ENCODE measurements at regions not wholly inside any gene's neighbourhood (a gene's known extent, or its start where the extent isn't known, plus 50 kb on each side); places are given as distances from the start of the nearest gene placed in this dataset.

DNA sequence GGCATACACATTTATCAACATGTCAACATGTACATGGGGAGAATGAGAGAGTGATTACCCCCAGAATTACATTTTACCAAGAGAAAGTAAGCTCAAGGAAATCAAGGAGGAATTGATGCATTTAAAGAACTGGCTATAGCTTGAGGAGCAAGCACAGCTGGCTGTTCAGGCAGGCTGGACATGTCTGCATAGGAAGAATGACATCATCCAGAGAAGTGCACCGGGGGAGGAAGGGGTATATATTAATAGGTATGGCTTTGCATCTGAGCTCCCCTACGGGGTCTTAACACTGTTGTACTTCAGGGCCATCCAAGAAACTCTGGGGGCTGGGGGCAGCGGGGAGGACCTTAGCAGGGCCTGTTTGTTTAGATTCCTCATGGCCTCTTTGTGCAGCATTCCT, 222.4 kb upstream of the VCX start:
- H3K27ac ChIP-seq (ENCODE audit: low read length): no peak overlapping the region
- no peak overlapping the region for H2AFZ ChIP-seq (ENCODE audit: low read depth, low read length)
- H3K9me2 ChIP-seq (ENCODE audit: insufficient read depth, low read length): no peaks in the 10 kb centered on the region
- H3K9ac ChIP-seq (ENCODE audit: low read length): no peak overlapping the region
- no peaks in the 10 kb centered on the region for H3K9me3 ChIP-seq (ENCODE audit: low read length)
- H3K27me3 ChIP-seq (ENCODE audit: insufficient read depth, low read depth, low read length): no peaks in the 10 kb centered on the region
- no peak overlapping the region for H3K4me2 ChIP-seq (ENCODE audit: low read length)
- no peak overlapping the region for H3K4me3 ChIP-seq (ENCODE audit: low read length)
- no peaks in the 10 kb centered on the region for H4K20me1 ChIP-seq (ENCODE audit: insufficient read depth)
- TF ChIP-seq RAD21 (conservative IDR thresholded peaks at IDR 0.05) (no peak), EP300 (conservative IDR thresholded peaks at IDR 0.05; ENCODE audit: poor library complexity, severe bottlenecking) (no peak), MXI1 (conservative IDR thresholded peaks at IDR 0.05; ENCODE audit: poor library complexity, severe bottlenecking) (no peak), POLR2AphosphoS5 (IDR thresholded peaks at IDR 0.05) (no peak)
- TF ChIP-seq, protein P1, sequence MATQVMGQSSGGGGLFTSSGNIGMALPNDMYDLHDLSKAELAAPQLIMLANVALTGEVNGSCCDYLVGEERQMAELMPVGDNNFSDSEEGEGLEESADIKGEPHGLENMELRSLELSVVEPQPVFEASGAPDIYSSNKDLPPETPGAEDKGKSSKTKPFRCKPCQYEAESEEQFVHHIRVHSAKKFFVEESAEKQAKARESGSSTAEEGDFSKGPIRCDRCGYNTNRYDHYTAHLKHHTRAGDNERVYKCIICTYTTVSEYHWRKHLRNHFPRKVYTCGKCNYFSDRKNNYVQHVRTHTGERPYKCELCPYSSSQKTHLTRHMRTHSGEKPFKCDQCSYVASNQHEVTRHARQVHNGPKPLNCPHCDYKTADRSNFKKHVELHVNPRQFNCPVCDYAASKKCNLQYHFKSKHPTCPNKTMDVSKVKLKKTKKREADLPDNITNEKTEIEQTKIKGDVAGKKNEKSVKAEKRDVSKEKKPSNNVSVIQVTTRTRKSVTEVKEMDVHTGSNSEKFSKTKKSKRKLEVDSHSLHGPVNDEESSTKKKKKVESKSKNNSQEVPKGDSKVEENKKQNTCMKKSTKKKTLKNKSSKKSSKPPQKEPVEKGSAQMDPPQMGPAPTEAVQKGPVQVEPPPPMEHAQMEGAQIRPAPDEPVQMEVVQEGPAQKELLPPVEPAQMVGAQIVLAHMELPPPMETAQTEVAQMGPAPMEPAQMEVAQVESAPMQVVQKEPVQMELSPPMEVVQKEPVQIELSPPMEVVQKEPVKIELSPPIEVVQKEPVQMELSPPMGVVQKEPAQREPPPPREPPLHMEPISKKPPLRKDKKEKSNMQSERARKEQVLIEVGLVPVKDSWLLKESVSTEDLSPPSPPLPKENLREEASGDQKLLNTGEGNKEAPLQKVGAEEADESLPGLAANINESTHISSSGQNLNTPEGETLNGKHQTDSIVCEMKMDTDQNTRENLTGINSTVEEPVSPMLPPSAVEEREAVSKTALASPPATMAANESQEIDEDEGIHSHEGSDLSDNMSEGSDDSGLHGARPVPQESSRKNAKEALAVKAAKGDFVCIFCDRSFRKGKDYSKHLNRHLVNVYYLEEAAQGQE (IDR thresholded peaks at IDR 0.05; ENCODE audit: borderline replicate concordance): no peak
- no peaks in the 10 kb centered on the region for H3K36me3 ChIP-seq (ENCODE audit: insufficient read depth, low read length)
- no peaks in the 10 kb centered on the region for H3K79me2 ChIP-seq (replicated peaks; ENCODE audit: insufficient read depth, low read length)
- H3F3A ChIP-seq (ENCODE audit: insufficient read depth, low read length, poor library complexity, severe bottlenecking): no peaks in the 10 kb centered on the region

DNA sequence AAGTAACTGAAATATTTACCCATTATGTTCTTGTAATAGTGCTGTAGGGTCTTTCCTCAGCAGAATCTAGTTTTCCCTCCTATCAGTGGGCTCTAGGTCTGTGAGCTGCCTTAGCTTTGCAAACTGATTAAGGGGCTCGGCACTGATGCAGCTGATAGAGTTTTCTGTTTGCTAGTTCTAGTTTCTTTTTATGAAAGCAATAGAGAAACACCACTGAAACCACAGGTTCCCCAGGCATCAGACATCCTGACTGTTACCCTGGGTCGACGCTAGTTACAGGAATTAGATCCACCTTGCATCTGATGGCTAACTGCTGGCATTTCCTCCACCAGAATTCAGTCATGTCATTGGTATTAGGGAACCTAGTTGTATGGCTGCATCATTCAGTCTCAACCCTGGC, 225.0 kb upstream of the VCX start:
- Histone ChIP-seq H2AFZ (ENCODE audit: low read depth, low read length) (no peak overlapping the region), H3K4me3 (ENCODE audit: low read length) (no peak overlapping the region), H3K9me3 (ENCODE audit: low read length) (no peaks in the 10 kb centered on the region), H3K9me2 (ENCODE audit: insufficient read depth, low read length) (no peaks in the 10 kb centered on the region), H3K36me3 (ENCODE audit: insufficient read depth, low read length) (no peaks in the 10 kb centered on the region), H3K4me2 (ENCODE audit: low read length) (no peak overlapping the region), H3K9ac (ENCODE audit: low read length) (no peak overlapping the region), H4K20me1 (ENCODE audit: insufficient read depth) (no peaks in the 10 kb centered on the region), H3K27me3 (ENCODE audit: insufficient read depth, low read depth, low read length) (no peaks in the 10 kb centered on the region), H3F3A (ENCODE audit: insufficient read depth, low read length, poor library complexity, severe bottlenecking) (no peaks in the 10 kb centered on the region), H3K79me2 (replicated peaks; ENCODE audit: insufficient read depth, low read length) (no peaks in the 10 kb centered on the region), H3K27ac (ENCODE audit: low read length) (no peak overlapping the region)
- TF ChIP-seq, protein P1 (IDR thresholded peaks at IDR 0.05; ENCODE audit: borderline replicate concordance): no peak
- no peak for TF ChIP-seq TAF1 (IDR thresholded peaks at IDR 0.05; ENCODE audit: low read depth)
- TF ChIP-seq POLR2AphosphoS5 (IDR thresholded peaks at IDR 0.05): no peak
- no peak for TF ChIP-seq EP300 (conservative IDR thresholded peaks at IDR 0.05; ENCODE audit: poor library complexity, severe bottlenecking)
- TF ChIP-seq RAD21 (conservative IDR thresholded peaks at IDR 0.05): no peak
- no peak for TF ChIP-seq MXI1 (conservative IDR thresholded peaks at IDR 0.05; ENCODE audit: poor library complexity, severe bottlenecking)
- TF ChIP-seq SMC3 (conservative IDR thresholded peaks at IDR 0.05; ENCODE audit: poor library complexity): no peak

DNA sequence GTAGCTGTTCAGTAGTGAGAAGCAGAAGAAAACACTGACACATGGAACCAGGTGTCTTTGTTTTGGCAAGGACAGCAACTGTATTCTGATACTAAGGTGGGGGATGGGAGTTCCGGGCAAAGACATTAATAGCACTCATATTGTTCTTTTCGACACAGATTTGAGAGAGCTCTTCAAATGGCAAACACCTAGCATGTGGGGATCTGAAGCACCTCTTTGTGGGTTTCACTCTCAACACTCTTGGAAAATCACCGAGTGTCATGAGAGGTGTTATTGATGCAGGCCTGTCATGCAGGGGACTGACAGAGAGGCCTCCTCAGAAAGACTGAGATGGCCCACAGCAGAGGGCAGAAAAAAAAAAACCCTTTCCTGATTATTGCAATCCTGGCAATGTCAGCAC, 228.4 kb upstream of the VCX start:
- no peaks in the 10 kb centered on the region for H3F3A ChIP-seq (ENCODE audit: insufficient read depth, low read length, poor library complexity, severe bottlenecking)
- no peak overlapping the region for H3K4me3 ChIP-seq (ENCODE audit: low read length)
- no peak overlapping the region for H2AFZ ChIP-seq (ENCODE audit: low read depth, low read length)
- no peak overlapping the region for H3K27ac ChIP-seq (ENCODE audit: low read length)
- H3K9ac ChIP-seq (ENCODE audit: low read length): no peak overlapping the region
- H3K79me2 ChIP-seq (replicated peaks; ENCODE audit: insufficient read depth, low read length): no peaks in the 10 kb centered on the region
- H3K9me3 ChIP-seq (ENCODE audit: low read length): no peaks in the 10 kb centered on the region
- H3K9me2 ChIP-seq (ENCODE audit: insufficient read depth, low read length): no peaks in the 10 kb centered on the region
- no peaks in the 10 kb centered on the region for H3K27me3 ChIP-seq (ENCODE audit: insufficient read depth, low read depth, low read length)
- H4K20me1 ChIP-seq (ENCODE audit: insufficient read depth): no peaks in the 10 kb centered on the region
- no peaks in the 10 kb centered on the region for H3K36me3 ChIP-seq (ENCODE audit: insufficient read depth, low read length)
- TF ChIP-seq EP300 (conservative IDR thresholded peaks at IDR 0.05; ENCODE audit: poor library complexity, severe bottlenecking) (no peak), MXI1 (conservative IDR thresholded peaks at IDR 0.05; ENCODE audit: poor library complexity, severe bottlenecking) (no peak), SMC3 (conservative IDR thresholded peaks at IDR 0.05; ENCODE audit: poor library complexity) (no peak), EZH2 (IDR thresholded peaks at IDR 0.05; ENCODE audit: borderline replicate concordance, insufficient read depth, low read length, poor library complexity, severe bottlenecking) (no peak), TAF1 (IDR thresholded peaks at IDR 0.05; ENCODE audit: low read depth) (no peak), RAD21 (conservative IDR thresholded peaks at IDR 0.05) (no peak)
- TF ChIP-seq, protein P1 (IDR thresholded peaks at IDR 0.05; ENCODE audit: borderline replicate concordance): no peak
- TF ChIP-seq, protein P2, sequence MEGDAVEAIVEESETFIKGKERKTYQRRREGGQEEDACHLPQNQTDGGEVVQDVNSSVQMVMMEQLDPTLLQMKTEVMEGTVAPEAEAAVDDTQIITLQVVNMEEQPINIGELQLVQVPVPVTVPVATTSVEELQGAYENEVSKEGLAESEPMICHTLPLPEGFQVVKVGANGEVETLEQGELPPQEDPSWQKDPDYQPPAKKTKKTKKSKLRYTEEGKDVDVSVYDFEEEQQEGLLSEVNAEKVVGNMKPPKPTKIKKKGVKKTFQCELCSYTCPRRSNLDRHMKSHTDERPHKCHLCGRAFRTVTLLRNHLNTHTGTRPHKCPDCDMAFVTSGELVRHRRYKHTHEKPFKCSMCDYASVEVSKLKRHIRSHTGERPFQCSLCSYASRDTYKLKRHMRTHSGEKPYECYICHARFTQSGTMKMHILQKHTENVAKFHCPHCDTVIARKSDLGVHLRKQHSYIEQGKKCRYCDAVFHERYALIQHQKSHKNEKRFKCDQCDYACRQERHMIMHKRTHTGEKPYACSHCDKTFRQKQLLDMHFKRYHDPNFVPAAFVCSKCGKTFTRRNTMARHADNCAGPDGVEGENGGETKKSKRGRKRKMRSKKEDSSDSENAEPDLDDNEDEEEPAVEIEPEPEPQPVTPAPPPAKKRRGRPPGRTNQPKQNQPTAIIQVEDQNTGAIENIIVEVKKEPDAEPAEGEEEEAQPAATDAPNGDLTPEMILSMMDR (IDR thresholded peaks at IDR 0.05; ENCODE audit: poor library complexity, severe bottlenecking): no peak
- no peak overlapping the region for H3K4me2 ChIP-seq (ENCODE audit: low read length)

Data from neural cell (in vitro differentiated cells).